SK-N-SH (cell line): ENCODE measurements at regions not wholly inside any gene's neighbourhood (a gene's known extent, or its start where the extent isn't known, plus 50 kb on each side); places are given as distances from the start of the nearest gene placed in this dataset.

Experiments
- CTCF ChIA-PET: fragments of 300-600, 350-600 bp; formaldehyde crosslinking; extraction: SDS; loops from one replicate; lab custom pipeline; 2021; lab: Yijun Ruan, JAX
- POLR2A ChIA-PET: fragments of 350-600 bp; sonication (Branson Sonifier 250); formaldehyde crosslinking; extraction: SDS; loops from one replicate; lab custom pipeline; 2020; ENCODE audit warnings: antibody characterized with exemption, inconsistent platforms; lab: Yijun Ruan, JAX
- DNase-seq: peaks from one replicate; pipeline ENCODE4 v3.0.0; 2012
- H2AFZ ChIP-seq: fragments of 200-600 bp; sonication (generic); 2 replicates; pipeline ENCODE4 v1.8.1; 2016; ENCODE audit warnings: antibody characterized with exemption, mild to moderate bottlenecking, low read depth
- H3F3A ChIP-seq: fragments of 200-600 bp; sonication (generic); replicated peaks from 2 replicates; pipeline ENCODE3; 2016; ENCODE audit warnings: antibody characterized with exemption, mild to moderate bottlenecking; ENCODE audit not compliant: insufficient read depth
- H3K27ac ChIP-seq, 2 experiments: fragments of 200-500 bp in 1 of 2; fragments of 200-600 bp in 1 of 2; sonication (Bioruptor generic) in 1 of 2; sonication (generic), shearing (Covaris generic) in 1 of 2; 2 replicates each; pipeline versions ENCODE4 v1.5.1 to v1.6.1; 2014 to 2016; ENCODE audit warnings: low read depth in 2 of 2, inconsistent platforms in 1 of 2, low read length in 1 of 2, mild to moderate bottlenecking in 1 of 2, mixed read lengths in 1 of 2
- H3K27me3 ChIP-seq: fragments of 200-600 bp; sonication (generic), shearing (Covaris generic); 2 replicates; pipeline ENCODE4 v1.6.1; 2016; ENCODE audit warnings: mixed run types; ENCODE audit not compliant: insufficient read depth
- H3K36me3 ChIP-seq, 2 experiments: fragments of 200-500 bp in 1 of 2; fragments of 200-600 bp in 1 of 2; sonication (Bioruptor generic) in 1 of 2; sonication (generic) in 1 of 2; replicated peaks in 1 of 2; 2 replicates each; pipeline versions ENCODE3 to v1.5.1; 2014 to 2016; ENCODE audit warnings: low read length in 1 of 2, mild to moderate bottlenecking in 1 of 2; ENCODE audit not compliant: insufficient read depth in 2 of 2, control insufficient read depth in 1 of 2
- H3K4me1 ChIP-seq, 2 experiments: fragments of 200-500 bp in 1 of 2; fragments of 200-600 bp in 1 of 2; sonication (Bioruptor generic) in 1 of 2; sonication (generic), shearing (Covaris generic) in 1 of 2; 2 replicates each; pipeline versions ENCODE4 v1.5.1 to v1.6.1; 2014 to 2016; ENCODE audit warnings: low read depth in 1 of 2, low read length in 1 of 2, mixed run types in 1 of 2; ENCODE audit not compliant: insufficient read depth in 2 of 2, control insufficient read depth in 1 of 2
- H3K4me2 ChIP-seq: fragments of 200-600 bp; sonication (generic), shearing (Covaris generic); 2 replicates; pipeline ENCODE4 v1.6.1; 2017; ENCODE audit warnings: mixed run types
- H3K4me3 ChIP-seq, 2 experiments: fragments of 200-500 bp in 1 of 2; fragments of 200-600 bp in 1 of 2; sonication (Bioruptor generic) in 1 of 2; sonication (generic), shearing (Covaris generic) in 1 of 2; 2 replicates each; pipeline versions ENCODE4 v1.5.1 to v1.8.1; 2014 to 2016; ENCODE audit warnings: low read depth in 2 of 2, inconsistent platforms in 1 of 2, low read length in 1 of 2, mild to moderate bottlenecking in 1 of 2, mixed read lengths in 1 of 2, moderate library complexity in 1 of 2
- H3K79me2 ChIP-seq: fragments of 200-600 bp; sonication (generic); 2 replicates; pipeline ENCODE4 v1.8.1; 2017; ENCODE audit warnings: mild to moderate bottlenecking; ENCODE audit not compliant: insufficient read depth
- H3K9ac ChIP-seq: fragments of 200-600 bp; sonication (generic); 2 replicates; pipeline ENCODE4 v1.6.1; 2017; ENCODE audit warnings: mixed run types
- H3K9me2 ChIP-seq: fragments of 200-600 bp; sonication (generic); 2 replicates; pipeline ENCODE4 v1.6.1; 2017; ENCODE audit warnings: mixed run types
- H3K9me3 ChIP-seq: fragments of 200-600 bp; sonication (generic); 2 replicates; pipeline ENCODE4 v1.6.1; 2017; ENCODE audit warnings: mixed run types, mild to moderate bottlenecking, moderate library complexity
- H4K20me1 ChIP-seq: fragments of 200-600 bp; sonication (generic); 2 replicates; pipeline ENCODE4 v1.6.1; 2017; ENCODE audit warnings: mild to moderate bottlenecking, mixed run types; ENCODE audit not compliant: insufficient read depth
- CHD2 ChIP-seq: fragments of 150-350 bp; IDR thresholded peaks from 2 replicates; pipeline ENCODE4 v1.6.1; 2018; ENCODE audit warnings: low read length; ENCODE audit not compliant: partially characterized antibody
- CTCF ChIP-seq: fragments of 200-600 bp; sonication (generic); IDR thresholded peaks from 2 replicates; pipeline ENCODE4 v1.6.1; 2017; ENCODE audit warnings: antibody characterized with exemption, mild to moderate bottlenecking, moderate library complexity
- FOXJ3 ChIP-seq: sonication (generic); formaldehyde crosslinking; IDR thresholded peaks from 2 replicates; pipeline ENCODE4 v1.5.1; 2020; ENCODE audit warnings: mild to moderate bottlenecking, missing genetic modification reagents
- FOXM1 ChIP-seq: IDR thresholded peaks from 2 replicates; pipeline ENCODE4 v1.4.0; 2012; ENCODE audit warnings: low read depth, mild to moderate bottlenecking
- GATA2 ChIP-seq: sonication (generic); formaldehyde crosslinking; IDR thresholded peaks from 2 replicates; pipeline ENCODE4 v1.5.0; 2020; ENCODE audit warnings: mild to moderate bottlenecking, missing genetic modification reagents
- JUND ChIP-seq: IDR thresholded peaks from 2 replicates; pipeline ENCODE4 v1.4.0; 2012
- MEF2A ChIP-seq: IDR thresholded peaks from 2 replicates; pipeline ENCODE4 v1.4.0; 2012; ENCODE audit warnings: low read depth, borderline replicate concordance
- MXI1 ChIP-seq: IDR thresholded peaks from 2 replicates; pipeline ENCODE4 v1.6.1; 2012; ENCODE audit warnings: mild to moderate bottlenecking, low read depth, low read length, improper control_type of control experiment
- NRF1 ChIP-seq: IDR thresholded peaks from 2 replicates; pipeline ENCODE4 v1.6.1; 2012; ENCODE audit warnings: low read depth, mild to moderate bottlenecking, low read length
- PBX3 ChIP-seq: IDR thresholded peaks from 2 replicates; pipeline ENCODE4; 2012
- POLR2AphosphoS5 ChIP-seq: IDR thresholded peaks from 2 replicates; pipeline ENCODE4 v1.6.1; 2012; ENCODE audit warnings: low read depth, low read length
- RAD21 ChIP-seq: IDR thresholded peaks from 2 replicates; pipeline ENCODE4 v1.6.1; 2012; ENCODE audit warnings: mild to moderate bottlenecking, low read length
- RCOR1 ChIP-seq: fragments of 150-350 bp; IDR thresholded peaks from 2 replicates; pipeline ENCODE4 v1.6.1; 2017; ENCODE audit warnings: antibody characterized with exemption, low read length
- RFX5 ChIP-seq: IDR thresholded peaks from 2 replicates; pipeline ENCODE4 v1.6.1; 2012; ENCODE audit warnings: mild to moderate bottlenecking, improper control_type of control experiment, low read length
- RXRA ChIP-seq: IDR thresholded peaks from 2 replicates; pipeline ENCODE4 v1.4.0; 2012; ENCODE audit warnings: low read depth, mild to moderate bottlenecking, borderline replicate concordance
- SMC3 ChIP-seq: IDR thresholded peaks from 2 replicates; pipeline ENCODE4 v1.6.1; 2012; ENCODE audit warnings: low read depth, low read length, improper control_type of control experiment
- TAF1 ChIP-seq: IDR thresholded peaks from 2 replicates; pipeline ENCODE4 v1.6.1; 2012; ENCODE audit warnings: low read depth, mild to moderate bottlenecking, low read length, moderate library complexity, borderline replicate concordance
- TCF12 ChIP-seq: IDR thresholded peaks from 2 replicates; pipeline ENCODE4 v1.4.0; 2012
- USF2 ChIP-seq: fragments of 150-350 bp; IDR thresholded peaks from 2 replicates; pipeline ENCODE4 v1.6.1; 2017; ENCODE audit warnings: antibody characterized with exemption, low read length, low read depth, borderline replicate concordance
- ZBTB33 ChIP-seq: IDR thresholded peaks from 2 replicates; pipeline ENCODE4 v1.4.0; 2012; ENCODE audit warnings: low read depth, borderline replicate concordance
- WGBS: methylation state at CpG from one replicate; pipeline ENCODE4 v1.1.6; 2017; ENCODE audit warnings: low lambda C conversion rate; 5-methylcytosine and 5-hydroxymethylcytosine counted together

- Histone ChIP-seq H3F3A (no peaks in the 10 kb centered on the region), H3K27me3 (peaks cover 10% of the 10 kb centered on the region; the same call in 1 of the 2 replicates), H3K9me3 (no peaks in the 10 kb centered on the region), H3K79me2 (no peaks in the 10 kb centered on the region), H3K4me3 (no peak overlapping the region), H3K36me3 (no peaks in the 10 kb centered on the region), H2AFZ (no peak overlapping the region), H3K9ac (no peak overlapping the region), H3K27ac (no peak overlapping the region), H3K9me2 (no peaks in the 10 kb centered on the region), H4K20me1 (no peaks in the 10 kb centered on the region), H3K4me1 (no peaks in the 10 kb centered on the region), H3K4me2 (no peak overlapping the region)
- CTCF ChIA-PET = interaction anchor here (1.5 kb wide), 2 partner anchors 12 to 224 kb away, joined by 3 read pairs; no protein-coding TSS in a partner anchor
- POLR2A ChIA-PET = no interaction called here
- 56% methylated on average over 2 of the region's 2 CpGs for WGBS
- TF ChIP-seq JUND = no peak
- TF ChIP-seq TAF1 = no peak
- no peak for TF ChIP-seq FOXJ3
- no peak for TF ChIP-seq RCOR1
- no peak for TF ChIP-seq NRF1
- no peak for TF ChIP-seq GATA2 (CRISPR knock-in tag)
- no peak for TF ChIP-seq POLR2AphosphoS5
- TF ChIP-seq ZBTB33 = no peak
- no peak for TF ChIP-seq FOXM1
- no peak for TF ChIP-seq CTCF
- TF ChIP-seq PBX3 = no peak
- TF ChIP-seq RFX5 = no peak
- TF ChIP-seq USF2 = no peak
- no peak for TF ChIP-seq RXRA
- TF ChIP-seq MEF2A = no peak
- no peak for TF ChIP-seq RAD21
- no peak for TF ChIP-seq MXI1
- TF ChIP-seq CHD2 = no peak
- no peak for TF ChIP-seq SMC3
- no peak for TF ChIP-seq TCF12
- DNase-seq = no peak
Observed at GRCh38 chr4:183026701-183027100, 72.4 kb upstream of the WWC2 start.
